GM18505 (cell line): ENCODE measurements at regions not wholly inside any gene's neighbourhood (a gene's known extent, or its start where the extent isn't known, plus 50 kb on each side); places are given as distances from the start of the nearest gene placed in this dataset.

Source experiments
- ATAC-seq: cut with Tn5 transposase; IDR thresholded peaks from one replicate; pipeline ENCODE4 v1.9.1; 2021; ENCODE audit not compliant: unreplicated experiment
- POLR2A ChIP-seq: IDR thresholded peaks from 4 replicates; pipeline ENCODE4 v1.6.1; 2011; ENCODE audit warnings: borderline replicate concordance; ENCODE audit not compliant: insufficient read depth, insufficient read length; ENCODE audit errors: extremely low read depth

DNA sequence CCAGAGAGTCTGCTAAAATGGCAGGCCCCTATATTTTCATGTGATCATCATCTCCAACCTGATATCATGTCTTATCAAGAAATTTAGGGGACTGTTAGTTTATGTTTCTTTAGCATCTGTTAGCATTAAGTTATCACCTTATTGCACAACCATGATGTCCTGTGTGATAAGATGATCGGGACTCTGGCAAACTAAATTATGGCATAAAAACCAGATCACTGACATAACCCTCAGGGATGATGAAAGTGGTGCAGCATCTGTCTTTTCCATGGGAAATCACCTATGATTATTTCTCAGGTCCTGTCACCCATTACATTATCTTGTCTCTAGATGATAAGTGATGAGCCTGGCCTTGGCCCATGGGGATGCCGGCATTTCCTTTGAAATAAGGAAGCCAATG, 458.6 kb upstream of the DCC start:
- no peak for TF ChIP-seq POLR2A
- ATAC-seq: no peak

DNA sequence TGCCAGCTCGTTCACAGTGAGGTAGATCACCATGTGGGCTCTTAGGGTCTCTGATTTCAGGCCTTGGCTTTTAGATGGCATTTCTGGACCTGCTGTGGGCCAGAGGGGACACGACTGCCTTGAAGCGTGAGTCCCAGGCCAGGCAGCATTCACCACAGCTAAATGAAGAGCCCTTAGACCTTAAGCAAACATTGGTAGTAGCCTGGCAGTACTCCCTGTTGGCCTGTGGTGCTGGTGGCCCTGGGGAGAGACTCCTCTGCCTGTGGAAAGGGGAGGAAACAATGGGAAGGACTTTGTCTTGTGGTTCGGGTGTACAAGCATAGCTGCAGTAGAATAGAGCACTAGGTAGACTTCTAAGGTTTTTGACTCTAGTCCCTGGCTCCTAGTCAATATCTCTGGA, 456.0 kb upstream of the DCC start:
- TF ChIP-seq POLR2A: no peak
- ATAC-seq: no peak

DNA sequence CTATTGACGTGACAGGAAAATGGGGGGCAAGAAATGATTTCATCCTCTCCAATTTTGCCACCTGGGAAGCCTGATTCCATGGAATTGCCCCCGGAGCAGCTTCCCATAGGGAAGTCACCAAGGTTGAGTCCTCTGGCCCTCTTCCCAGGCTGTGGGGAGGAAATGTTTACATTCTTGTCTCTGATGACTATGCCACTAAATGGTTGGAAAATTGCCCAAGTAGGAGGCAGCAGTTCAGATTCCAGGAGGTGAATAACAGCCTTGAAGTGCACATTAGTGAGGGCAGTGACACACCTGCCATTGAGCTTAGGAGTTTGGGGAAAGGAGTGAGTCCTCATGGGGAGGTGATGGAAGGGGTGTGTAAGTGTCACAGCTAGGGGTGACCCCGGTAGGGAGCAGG, 449.2 kb upstream of the DCC start:
- no peak for TF ChIP-seq POLR2A
- ATAC-seq: no peak

DNA sequence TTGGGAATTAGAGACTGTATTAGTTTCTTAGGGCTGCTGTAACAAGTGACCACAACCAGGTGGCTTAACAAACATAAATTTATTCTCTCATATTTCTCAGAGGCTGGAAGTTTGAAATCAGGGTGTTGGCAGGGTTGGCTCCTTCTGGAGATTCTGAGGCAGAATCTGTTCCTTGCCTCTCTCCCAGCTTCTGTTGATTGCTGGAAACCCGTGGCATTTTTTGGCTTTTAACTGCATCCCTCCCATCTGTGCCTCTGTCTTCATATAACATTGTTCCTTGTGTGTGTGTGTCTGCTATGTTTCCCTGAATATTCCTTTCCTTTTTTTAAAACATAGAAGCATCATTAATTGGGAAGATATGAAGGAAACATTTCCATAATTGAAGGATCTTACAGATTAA, 448.1 kb upstream of the DCC start:
- ATAC-seq: no peak
- TF ChIP-seq POLR2A: no peak

DNA sequence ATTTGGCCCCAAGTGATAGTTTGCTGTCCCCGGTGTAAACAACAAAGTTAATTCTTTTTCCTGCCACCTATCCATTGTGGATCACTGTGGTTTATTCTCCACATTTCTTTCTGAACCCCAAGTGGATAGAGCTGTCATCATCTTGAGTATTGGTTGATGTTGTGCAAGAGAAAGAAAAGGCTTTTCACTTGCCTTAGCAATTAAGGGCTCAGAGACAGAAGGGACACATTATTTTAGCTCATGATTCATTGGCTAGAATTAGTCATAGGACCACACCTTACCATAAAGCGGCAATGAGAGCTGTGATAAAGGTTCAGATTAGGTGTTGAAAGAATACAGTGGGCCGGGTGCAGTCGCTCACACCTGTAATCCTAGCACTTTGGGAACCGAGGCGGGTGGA, 442.1 kb upstream of the DCC start:
- no peak for TF ChIP-seq POLR2A
- no peak for ATAC-seq

- no peak for TF ChIP-seq POLR2A
- no peak for ATAC-seq
These were observed 432.1 kb upstream of the DCC start for GRCh38 chr18:51907687-51908597.

- no peak for ATAC-seq
- no peak for TF ChIP-seq POLR2A
These were observed 431.4 kb upstream of the DCC start for GRCh38 chr18:51908598-51908944.

GRCh38 chr18:51911584-51911983, 428.4 kb upstream of the DCC start:
- no peak for ATAC-seq
- no peak for TF ChIP-seq POLR2A

DNA sequence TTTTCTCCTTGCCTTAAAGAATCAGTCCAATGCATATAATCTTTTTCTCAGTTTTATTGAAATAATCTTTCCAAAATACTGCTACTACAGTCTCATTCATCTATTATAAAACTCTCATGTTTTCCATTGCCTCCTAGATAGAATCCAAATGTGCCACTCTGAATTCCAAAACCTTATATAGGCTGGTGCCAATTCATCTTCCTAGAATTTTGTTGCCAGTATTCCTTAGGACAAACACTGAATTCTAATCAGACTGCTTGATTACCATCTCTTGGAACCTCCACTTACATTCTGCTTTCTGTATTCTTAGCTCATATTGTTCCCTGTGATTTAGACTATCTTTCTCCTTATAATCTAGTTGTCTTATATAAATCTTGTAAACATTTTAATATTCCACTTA, 427.6 kb upstream of the DCC start:
- no peak for TF ChIP-seq POLR2A
- no peak for ATAC-seq

DNA sequence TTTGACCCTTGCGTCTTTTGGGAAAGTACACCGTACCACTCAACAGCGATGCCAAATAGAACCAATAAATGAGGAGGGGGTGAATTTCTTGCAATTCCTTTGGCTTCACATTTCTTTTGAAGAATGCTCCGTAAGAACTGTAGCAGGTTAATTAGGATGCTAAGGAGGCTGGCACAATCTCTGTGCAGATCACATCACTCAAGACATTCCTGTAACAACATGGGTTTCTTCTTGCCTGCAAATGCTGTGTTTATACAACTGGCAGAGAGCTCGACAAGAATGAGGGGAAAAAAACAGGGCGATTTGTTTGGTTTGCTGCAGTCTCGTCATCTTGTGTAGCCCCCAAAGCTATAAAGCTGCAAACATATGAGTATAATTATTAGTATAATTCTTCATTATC, 424.8 kb upstream of the DCC start:
- no peak for TF ChIP-seq POLR2A
- ATAC-seq: no peak

GRCh38 chr18:51921862-51922261, 418.1 kb upstream of the DCC start:
- TF ChIP-seq POLR2A: no peak
- ATAC-seq: no peak

- no peak for TF ChIP-seq POLR2A
- ATAC-seq: no peak
These were observed 406.1 kb upstream of the DCC start for GRCh38 chr18:51933903-51934302.

DNA sequence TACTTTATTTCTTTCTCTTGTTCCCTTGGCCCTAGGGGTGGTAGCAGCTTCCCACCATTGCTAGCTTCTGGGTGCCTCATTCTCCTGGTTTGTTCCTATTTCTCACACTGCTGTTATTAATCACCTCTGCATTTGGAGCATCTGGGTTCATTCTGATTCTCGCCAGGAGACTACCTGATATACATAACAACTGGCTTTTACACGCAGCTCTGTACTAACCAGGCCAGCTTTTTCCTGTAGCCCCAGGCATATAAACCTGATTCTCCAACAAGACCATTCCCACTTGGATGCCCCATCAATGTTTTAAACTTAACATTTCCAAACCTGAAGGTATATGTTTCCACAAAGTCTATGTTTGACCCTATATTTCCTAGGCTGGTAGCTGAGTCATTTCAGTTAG, 403.9 kb upstream of the DCC start:
- no peak for TF ChIP-seq POLR2A
- no peak for ATAC-seq

GRCh38 chr18:51941999-51942398, 398.0 kb upstream of the DCC start:
- TF ChIP-seq POLR2A: no peak
- ATAC-seq: no peak

GRCh38 chr18:51943281-51943680, 396.7 kb upstream of the DCC start:
- no peak for ATAC-seq

More at GRCh38 chr18:51943281-51943680, 396.7 kb upstream of the DCC start:
- TF ChIP-seq POLR2A: no peak
